GM10266 (cell line): ENCODE measurements at regions not wholly inside any gene's neighbourhood (a gene's known extent, or its start where the extent isn't known, plus 50 kb on each side); places are given as distances from the start of the nearest gene placed in this dataset.
A peak's percentile ranks its signal among the peaks of the same experiment; 100 is the strongest.

ENCODE experiments used
- DNase-seq: peaks from one replicate; pipeline ENCODE4 v3.0.0; 2012; ENCODE audit errors: extremely low spot score
- TF ChIP-seq, protein P1 (sequence below): IDR thresholded peaks from 2 replicates; pipeline ENCODE4 v1.5.1; 2012; ENCODE audit warnings: mild to moderate bottlenecking, low read depth; ENCODE audit not compliant: control insufficient read depth, insufficient read depth; ENCODE audit errors: missing control alignments

DNA sequence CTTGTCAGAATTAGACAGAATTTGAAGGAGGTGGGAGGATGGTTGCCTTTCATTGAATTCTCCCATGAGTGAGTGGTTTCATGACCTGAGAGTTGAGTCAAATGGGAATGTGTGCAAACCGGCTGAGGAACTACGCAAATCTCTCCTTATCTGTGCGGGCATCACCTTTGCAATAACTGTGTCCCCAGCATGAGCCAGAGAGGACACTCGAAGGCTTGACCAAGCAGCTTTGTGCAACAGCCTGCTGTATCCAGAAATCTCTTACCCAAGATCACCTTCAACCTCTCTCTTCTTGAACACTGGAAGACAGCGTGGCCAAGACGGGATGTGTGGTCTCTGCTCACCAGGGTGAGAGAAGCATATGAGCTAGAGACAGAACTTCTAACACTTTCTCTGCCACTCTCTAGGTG is 93.8 kb upstream of the IKZF1 start:
- DNase-seq = no peak
- TF ChIP-seq, protein P1, sequence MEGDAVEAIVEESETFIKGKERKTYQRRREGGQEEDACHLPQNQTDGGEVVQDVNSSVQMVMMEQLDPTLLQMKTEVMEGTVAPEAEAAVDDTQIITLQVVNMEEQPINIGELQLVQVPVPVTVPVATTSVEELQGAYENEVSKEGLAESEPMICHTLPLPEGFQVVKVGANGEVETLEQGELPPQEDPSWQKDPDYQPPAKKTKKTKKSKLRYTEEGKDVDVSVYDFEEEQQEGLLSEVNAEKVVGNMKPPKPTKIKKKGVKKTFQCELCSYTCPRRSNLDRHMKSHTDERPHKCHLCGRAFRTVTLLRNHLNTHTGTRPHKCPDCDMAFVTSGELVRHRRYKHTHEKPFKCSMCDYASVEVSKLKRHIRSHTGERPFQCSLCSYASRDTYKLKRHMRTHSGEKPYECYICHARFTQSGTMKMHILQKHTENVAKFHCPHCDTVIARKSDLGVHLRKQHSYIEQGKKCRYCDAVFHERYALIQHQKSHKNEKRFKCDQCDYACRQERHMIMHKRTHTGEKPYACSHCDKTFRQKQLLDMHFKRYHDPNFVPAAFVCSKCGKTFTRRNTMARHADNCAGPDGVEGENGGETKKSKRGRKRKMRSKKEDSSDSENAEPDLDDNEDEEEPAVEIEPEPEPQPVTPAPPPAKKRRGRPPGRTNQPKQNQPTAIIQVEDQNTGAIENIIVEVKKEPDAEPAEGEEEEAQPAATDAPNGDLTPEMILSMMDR = no peak

DNA sequence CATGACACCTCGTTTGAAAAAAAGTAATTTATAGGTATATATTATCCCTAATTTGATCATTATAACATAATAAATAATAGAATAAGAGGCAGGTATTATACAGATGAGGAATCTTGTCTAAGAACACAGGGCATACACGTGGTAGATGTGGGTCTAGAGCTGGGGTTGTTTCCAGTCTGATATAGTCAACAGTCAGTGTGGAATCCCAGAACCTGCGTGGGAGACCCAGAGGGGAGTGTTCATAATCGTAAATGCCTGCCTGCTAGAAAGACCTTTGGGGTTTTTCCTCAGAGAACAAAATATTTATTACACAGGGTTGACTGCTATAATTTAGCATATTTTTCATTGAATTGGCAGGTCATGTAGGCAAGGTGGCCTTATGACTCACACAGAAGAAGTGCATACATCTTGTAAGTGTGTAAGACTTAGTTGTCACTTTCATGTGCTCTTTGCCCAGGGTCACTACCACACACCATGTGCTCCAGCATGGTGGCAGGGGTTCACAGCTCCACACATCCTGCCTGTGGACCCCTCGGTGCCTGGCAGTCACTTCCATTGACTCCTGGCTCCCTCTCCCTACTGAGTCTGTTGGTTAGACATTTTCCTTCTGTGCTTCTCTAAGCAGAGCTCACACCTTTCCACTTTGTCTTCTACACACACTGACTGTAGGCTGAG is 94.9 kb upstream of the IKZF1 start:
- TF ChIP-seq, protein P1 = no peak
- DNase-seq = no peak

DNA sequence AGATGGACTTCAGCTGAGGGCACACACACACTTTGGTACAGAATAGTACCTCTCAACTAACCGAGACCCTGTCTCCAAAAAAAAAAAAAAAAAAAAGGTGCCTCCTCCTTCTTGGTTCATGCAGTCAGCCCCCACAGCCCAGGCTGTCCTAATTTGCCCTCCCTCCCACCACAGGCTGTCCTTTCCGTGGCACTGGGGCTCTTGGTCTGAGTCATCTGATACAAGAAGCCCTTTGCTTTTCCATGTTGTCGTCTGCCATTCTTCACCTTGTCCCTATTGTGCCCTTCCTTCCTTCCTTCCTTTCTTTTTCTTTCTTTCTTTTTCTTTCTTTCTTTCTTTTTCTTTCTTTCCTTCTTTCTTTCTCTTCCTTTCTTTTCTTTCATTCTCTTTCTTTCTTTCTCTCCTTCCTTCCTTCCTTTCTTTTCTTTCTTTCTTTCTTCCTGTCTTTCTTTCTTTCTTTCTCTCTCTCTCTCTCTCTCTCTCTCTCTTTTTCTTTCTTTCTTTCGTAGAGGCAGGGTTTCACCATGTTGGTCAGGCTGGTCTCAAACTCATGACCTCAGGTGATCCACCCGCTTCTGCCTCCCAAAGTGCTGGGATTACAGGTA is 96.0 kb upstream of the IKZF1 start:
- no peak for DNase-seq
- TF ChIP-seq, protein P1 = no peak

DNA sequence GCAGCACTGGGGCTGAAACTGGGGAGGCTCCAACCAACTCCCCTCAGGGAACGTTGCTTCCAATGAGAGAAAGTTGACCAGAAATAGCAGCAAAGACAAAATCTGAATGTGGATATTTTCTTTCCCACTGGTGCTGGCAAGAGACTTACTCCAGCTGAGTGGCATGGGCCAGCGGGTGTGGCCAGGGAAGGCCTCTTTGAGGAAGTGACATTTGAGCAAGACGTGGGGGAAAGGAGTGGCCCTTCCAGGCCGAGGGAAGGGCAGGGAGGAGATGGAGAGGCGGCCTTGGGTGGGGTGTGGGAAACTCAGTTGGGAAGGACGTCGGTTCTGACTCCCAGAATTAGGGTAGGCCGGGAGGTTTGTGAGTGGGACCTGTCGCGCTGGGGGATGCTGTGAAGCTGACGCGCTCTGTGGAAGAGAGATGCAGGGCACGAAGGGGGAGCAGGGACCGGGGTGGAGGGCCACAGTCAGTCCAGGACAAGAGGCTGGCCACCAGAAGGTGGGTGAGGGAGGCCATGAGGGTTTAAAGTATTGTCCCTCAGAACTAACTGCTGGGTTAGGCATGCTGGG is 96.7 kb upstream of the IKZF1 start:
- TF ChIP-seq, protein P1 = no peak
- DNase-seq = no peak

DNA sequence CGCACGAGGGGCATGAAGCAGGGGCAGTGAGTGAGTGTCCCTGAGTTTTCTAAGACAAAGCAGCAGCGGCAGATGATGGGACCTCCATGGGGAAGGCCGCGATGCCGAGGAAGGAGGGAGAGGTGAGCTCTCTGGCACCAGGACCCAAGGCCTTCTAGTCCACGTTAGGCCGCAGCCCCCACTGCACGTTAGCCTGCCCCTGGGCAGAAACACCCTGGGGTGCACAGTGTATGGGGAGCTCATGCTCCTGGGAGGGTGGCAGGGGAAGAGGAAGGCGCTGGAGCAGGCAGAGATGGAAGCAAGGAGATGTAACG is 97.3 kb upstream of the IKZF1 start:
- DNase-seq = no peak
- TF ChIP-seq, protein P1 = no peak

DNA sequence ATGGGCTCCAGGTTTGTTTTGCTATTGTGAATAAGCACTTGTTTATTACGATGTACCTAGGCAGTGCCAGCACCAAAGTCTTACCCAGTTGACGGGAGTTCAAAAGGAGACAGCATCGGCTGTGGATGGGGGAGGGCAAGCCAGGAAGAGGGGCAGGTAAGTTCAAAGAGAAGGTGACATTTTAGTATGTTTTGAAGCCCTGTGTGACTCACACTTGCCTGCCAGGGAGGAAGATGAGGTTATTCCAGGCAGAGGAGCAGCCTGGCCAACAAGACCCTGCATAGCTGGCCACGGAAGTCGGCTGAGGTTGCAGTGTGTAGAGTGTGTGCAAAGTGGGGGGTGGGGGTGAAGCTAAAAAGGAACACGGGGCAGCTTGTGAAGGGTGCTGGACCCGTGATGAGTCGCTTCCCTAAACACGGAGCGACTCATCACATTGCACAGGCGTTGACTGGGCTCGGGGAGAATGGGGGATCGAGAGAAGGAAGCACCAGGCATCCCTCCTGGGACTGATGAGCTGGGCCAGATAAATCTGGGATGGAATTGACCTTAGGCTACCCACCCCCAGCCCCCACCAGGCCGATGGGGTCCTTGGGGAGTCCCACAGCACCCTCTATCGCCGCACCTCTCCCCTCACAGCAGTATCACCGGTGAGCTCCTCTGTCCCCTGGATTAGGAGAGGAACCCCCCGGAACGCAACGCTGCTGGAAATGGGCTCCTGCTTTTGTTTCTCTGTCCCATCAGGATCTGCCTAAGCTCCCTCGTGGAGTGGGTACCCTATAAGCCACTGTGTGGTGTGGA is 97.9 kb upstream of the IKZF1 start:
- TF ChIP-seq, protein P1 = no peak

DNA sequence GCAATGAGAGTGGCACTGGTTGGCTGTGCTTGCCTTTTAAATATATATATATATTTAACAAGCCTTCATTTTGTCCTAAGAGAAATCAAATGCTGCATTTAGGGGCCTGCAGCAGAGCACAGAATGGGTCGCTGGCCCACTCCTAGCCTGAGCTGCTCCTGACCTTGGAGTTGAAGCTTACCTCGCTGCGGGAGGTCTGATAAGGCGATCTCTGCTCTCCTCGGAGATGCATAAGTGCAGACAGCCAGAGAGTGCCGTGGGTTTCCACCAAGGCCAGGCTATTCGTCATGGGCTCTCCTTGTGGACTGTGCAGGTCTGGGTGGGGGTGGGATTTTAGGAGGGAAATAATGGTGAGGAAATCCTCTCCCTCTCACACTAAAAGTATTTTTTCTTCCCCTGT is 99.5 kb upstream of the IKZF1 start:
- TF ChIP-seq, protein P1 = peak; percentile 28
- no peak for DNase-seq

More for the DNA sequence above, 97.9 kb upstream of the IKZF1 start:
- no peak for DNase-seq
